ENCODE measurements at regions not wholly inside any gene's neighbourhood (a gene's known extent, or its start where the extent isn't known, plus 50 kb on each side); places are given as distances from the start of the nearest gene placed in this dataset.

GRCh38 chr5:31096238-31096865, 97.1 kb upstream of the CDH6 start:
- no peaks in the 10 kb centered on the region for H3K27me3 ChIP-seq (ENCODE audit: control insufficient read depth, insufficient read depth, low read length)
- H3K9ac ChIP-seq (ENCODE audit: low read depth, low read length), result no peak overlapping the region
- H3K4me3 ChIP-seq (ENCODE audit: low read depth, low read length), result no peak overlapping the region

GRCh38 chr5:31095796-31096195, 97.7 kb upstream of the CDH6 start:
- Histone ChIP-seq H3K27me3 (ENCODE audit: control insufficient read depth, insufficient read depth, low read length) (no peaks in the 10 kb centered on the region), H3K9ac (ENCODE audit: low read depth, low read length) (no peak overlapping the region), H3K4me1 (ENCODE audit: control insufficient read depth, insufficient read depth, low read length) (no peaks in the 10 kb centered on the region), H3K9me3 (ENCODE audit: control insufficient read depth, insufficient read depth, low read length) (no peaks in the 10 kb centered on the region), H3K36me3 (ENCODE audit: control insufficient read depth, insufficient read depth, low read length) (no peaks in the 10 kb centered on the region), H3K4me3 (ENCODE audit: low read depth, low read length) (no peak overlapping the region)

More at GRCh38 chr5:31096238-31096865, 97.1 kb upstream of the CDH6 start:
- no peaks in the 10 kb centered on the region for H3K36me3 ChIP-seq (ENCODE audit: control insufficient read depth, insufficient read depth, low read length)
- H3K4me1 ChIP-seq (ENCODE audit: control insufficient read depth, insufficient read depth, low read length), result no peaks in the 10 kb centered on the region
- no peaks in the 10 kb centered on the region for H3K9me3 ChIP-seq (ENCODE audit: control insufficient read depth, insufficient read depth, low read length)

DNA sequence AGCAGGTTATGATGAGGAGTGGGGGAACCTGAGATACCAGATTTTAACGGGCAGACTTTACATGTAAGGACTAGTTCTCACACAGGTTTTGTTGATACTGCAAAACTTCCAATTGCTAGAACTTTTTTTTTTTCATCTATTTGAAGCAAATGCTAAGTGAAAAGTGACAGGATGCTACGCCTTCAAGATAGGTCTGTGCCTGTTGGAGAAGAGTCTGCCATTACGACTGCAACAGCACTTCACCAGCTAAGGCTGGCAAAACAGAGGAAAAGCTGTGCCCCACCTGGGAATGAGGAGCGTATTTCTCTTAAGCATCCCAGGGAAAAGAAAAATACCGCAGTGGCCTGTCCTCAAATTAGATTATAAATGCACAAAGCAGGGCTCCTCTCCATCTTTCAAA, 102.0 kb upstream of the CDH6 start:
- Histone ChIP-seq H3K9ac (ENCODE audit: low read depth, low read length) (no peak overlapping the region), H3K9me3 (ENCODE audit: control insufficient read depth, insufficient read depth, low read length) (no peaks in the 10 kb centered on the region), H3K36me3 (ENCODE audit: control insufficient read depth, insufficient read depth, low read length) (no peaks in the 10 kb centered on the region), H3K4me1 (ENCODE audit: control insufficient read depth, insufficient read depth, low read length) (peaks cover 3% of the 10 kb centered on the region), H3K27me3 (ENCODE audit: control insufficient read depth, insufficient read depth, low read length) (no peaks in the 10 kb centered on the region), H3K4me3 (ENCODE audit: low read depth, low read length) (no peak overlapping the region)

DNA sequence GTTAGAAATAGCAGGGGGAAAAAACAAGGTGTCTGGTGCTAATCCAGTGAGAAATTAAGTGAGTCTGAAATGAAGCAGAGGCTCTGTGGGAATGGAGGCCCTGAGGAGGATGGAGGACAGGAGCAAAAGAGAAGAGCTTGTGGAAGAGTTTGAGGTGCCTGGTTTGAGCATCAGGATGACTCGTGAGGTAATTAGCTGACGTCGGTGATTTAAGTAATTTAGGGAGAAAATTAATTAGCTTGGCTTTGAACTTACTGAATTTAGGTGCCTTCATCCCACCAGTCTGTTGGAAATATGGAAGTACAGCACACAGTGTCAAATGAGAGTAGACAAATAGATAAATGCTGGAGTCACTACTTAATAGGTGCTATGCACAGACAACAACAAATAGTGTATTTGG, 103.0 kb upstream of the CDH6 start:
- no peaks in the 10 kb centered on the region for H3K27me3 ChIP-seq (ENCODE audit: control insufficient read depth, insufficient read depth, low read length)
- H3K9me3 ChIP-seq (ENCODE audit: control insufficient read depth, insufficient read depth, low read length), result no peaks in the 10 kb centered on the region
- no peak overlapping the region for H3K9ac ChIP-seq (ENCODE audit: low read depth, low read length)
- H3K36me3 ChIP-seq (ENCODE audit: control insufficient read depth, insufficient read depth, low read length), result no peaks in the 10 kb centered on the region
- no peak overlapping the region for H3K4me3 ChIP-seq (ENCODE audit: low read depth, low read length)
- peaks cover 3% of the 10 kb centered on the region for H3K4me1 ChIP-seq (ENCODE audit: control insufficient read depth, insufficient read depth, low read length)

DNA sequence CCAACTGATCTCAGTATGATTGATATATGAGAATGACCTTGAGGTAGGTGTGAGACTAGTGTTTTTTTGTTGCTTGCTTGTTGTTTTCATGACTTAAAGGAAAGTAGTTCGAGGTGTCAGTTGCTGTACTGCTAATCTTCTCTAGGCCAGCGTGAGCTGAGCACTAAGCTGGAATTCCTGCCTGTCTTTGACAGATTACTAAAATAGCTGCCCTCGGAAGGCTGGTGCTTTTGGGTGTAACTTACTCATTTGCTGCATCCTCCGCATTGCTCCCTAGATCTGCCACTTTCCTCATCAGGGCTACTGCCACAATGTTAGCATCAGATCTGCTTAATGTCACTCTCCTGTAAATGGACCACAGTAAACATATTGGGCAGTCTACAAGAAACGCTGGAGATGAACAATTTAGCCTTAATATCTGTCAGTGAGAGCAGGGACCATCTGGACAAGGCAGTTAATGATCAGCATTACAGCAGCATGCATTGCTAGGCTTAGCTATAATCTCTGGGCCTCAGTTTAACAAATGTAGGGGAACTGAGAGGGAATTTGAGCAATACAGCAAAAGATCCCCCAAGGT, 106.6 kb upstream of the CDH6 start:
- no peaks in the 10 kb centered on the region for H3K27me3 ChIP-seq (ENCODE audit: control insufficient read depth, insufficient read depth, low read length)
- H3K9me3 ChIP-seq (ENCODE audit: control insufficient read depth, insufficient read depth, low read length), result no peaks in the 10 kb centered on the region
- peak overlapping the region; percentile 0 for H3K9ac ChIP-seq (ENCODE audit: low read depth, low read length)
- H3K36me3 ChIP-seq (ENCODE audit: control insufficient read depth, insufficient read depth, low read length), result no peaks in the 10 kb centered on the region
- peaks cover 3% of the 10 kb centered on the region for H3K4me1 ChIP-seq (ENCODE audit: control insufficient read depth, insufficient read depth, low read length)
- H3K4me3 ChIP-seq (ENCODE audit: low read depth, low read length), result no peak overlapping the region

- H3K9ac ChIP-seq (ENCODE audit: low read depth, low read length), result no peak overlapping the region
- peaks cover 3% of the 10 kb centered on the region for H3K4me1 ChIP-seq (ENCODE audit: control insufficient read depth, insufficient read depth, low read length)
- H3K4me3 ChIP-seq (ENCODE audit: low read depth, low read length), result no peak overlapping the region
- no peaks in the 10 kb centered on the region for H3K36me3 ChIP-seq (ENCODE audit: control insufficient read depth, insufficient read depth, low read length)
- no peaks in the 10 kb centered on the region for H3K9me3 ChIP-seq (ENCODE audit: control insufficient read depth, insufficient read depth, low read length)
- H3K27me3 ChIP-seq (ENCODE audit: control insufficient read depth, insufficient read depth, low read length), result no peaks in the 10 kb centered on the region
Measured at GRCh38 chr5:31084871-31085270, 108.6 kb upstream of the CDH6 start.

GRCh38 chr5:31083364-31083763, 110.1 kb upstream of the CDH6 start:
- Histone ChIP-seq H3K4me1 (ENCODE audit: control insufficient read depth, insufficient read depth, low read length) (peaks cover 3% of the 10 kb centered on the region), H3K9ac (ENCODE audit: low read depth, low read length) (no peak overlapping the region), H3K9me3 (ENCODE audit: control insufficient read depth, insufficient read depth, low read length) (no peaks in the 10 kb centered on the region)

DNA sequence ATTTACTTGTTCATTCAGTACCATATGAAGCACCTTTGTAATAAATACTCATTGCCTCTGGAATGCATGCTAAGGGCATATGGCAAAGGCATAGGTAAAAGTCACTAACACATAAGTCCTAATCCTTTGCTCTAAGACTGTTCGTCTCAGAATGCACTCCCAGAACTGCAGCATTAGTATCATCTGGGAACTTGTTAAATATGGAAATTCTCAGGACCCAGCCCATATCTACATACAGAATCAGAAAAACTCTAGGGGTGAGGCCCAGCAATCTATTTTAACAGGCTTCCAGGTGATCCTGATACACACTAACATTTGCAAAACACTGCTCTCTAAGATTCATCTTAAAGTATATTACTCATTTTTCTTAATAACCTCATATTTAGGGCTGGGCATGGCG, 113.8 kb upstream of the CDH6 start:
- H3K9ac ChIP-seq (ENCODE audit: low read depth, low read length), result no peak overlapping the region
- H3K4me1 ChIP-seq (ENCODE audit: control insufficient read depth, insufficient read depth, low read length), result no peaks in the 10 kb centered on the region
- no peaks in the 10 kb centered on the region for H3K36me3 ChIP-seq (ENCODE audit: control insufficient read depth, insufficient read depth, low read length)
- no peaks in the 10 kb centered on the region for H3K27me3 ChIP-seq (ENCODE audit: control insufficient read depth, insufficient read depth, low read length)
- no peaks in the 10 kb centered on the region for H3K9me3 ChIP-seq (ENCODE audit: control insufficient read depth, insufficient read depth, low read length)
- no peak overlapping the region for H3K4me3 ChIP-seq (ENCODE audit: low read depth, low read length)

More at GRCh38 chr5:31083364-31083763, 110.1 kb upstream of the CDH6 start:
- no peak overlapping the region for H3K4me3 ChIP-seq (ENCODE audit: low read depth, low read length)
- no peaks in the 10 kb centered on the region for H3K36me3 ChIP-seq (ENCODE audit: control insufficient read depth, insufficient read depth, low read length)
- no peaks in the 10 kb centered on the region for H3K27me3 ChIP-seq (ENCODE audit: control insufficient read depth, insufficient read depth, low read length)

DNA sequence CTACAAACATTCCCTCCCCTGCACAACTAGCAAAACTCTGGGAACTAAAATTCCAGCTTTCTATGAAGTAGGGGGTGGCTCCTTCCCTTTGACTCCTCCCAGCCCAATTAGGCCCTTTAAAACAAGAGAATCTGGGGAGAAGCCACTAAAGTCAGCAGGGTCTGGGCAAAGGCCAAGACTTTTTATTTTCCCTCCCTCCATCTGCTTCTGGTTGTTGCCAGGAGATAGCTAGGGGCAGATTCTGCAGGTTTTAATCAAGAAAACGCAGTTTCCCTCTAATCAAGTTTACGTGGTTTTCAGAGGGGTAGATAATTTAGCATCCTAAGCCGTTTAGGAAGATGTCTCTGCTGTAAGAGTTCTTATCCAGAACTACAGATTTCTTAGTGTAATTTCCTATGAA, 114.5 kb upstream of the CDH6 start:
- no peaks in the 10 kb centered on the region for H3K36me3 ChIP-seq (ENCODE audit: control insufficient read depth, insufficient read depth, low read length)
- no peak overlapping the region for H3K4me3 ChIP-seq (ENCODE audit: low read depth, low read length)
- H3K4me1 ChIP-seq (ENCODE audit: control insufficient read depth, insufficient read depth, low read length), result no peaks in the 10 kb centered on the region
- no peaks in the 10 kb centered on the region for H3K27me3 ChIP-seq (ENCODE audit: control insufficient read depth, insufficient read depth, low read length)
- no peak overlapping the region for H3K9ac ChIP-seq (ENCODE audit: low read depth, low read length)
- no peaks in the 10 kb centered on the region for H3K9me3 ChIP-seq (ENCODE audit: control insufficient read depth, insufficient read depth, low read length)

GRCh38 chr5:31075981-31076380, 117.5 kb upstream of the CDH6 start:
- Histone ChIP-seq H3K36me3 (ENCODE audit: control insufficient read depth, insufficient read depth, low read length) (no peaks in the 10 kb centered on the region), H3K9me3 (ENCODE audit: control insufficient read depth, insufficient read depth, low read length) (no peaks in the 10 kb centered on the region), H3K27me3 (ENCODE audit: control insufficient read depth, insufficient read depth, low read length) (no peaks in the 10 kb centered on the region), H3K4me3 (ENCODE audit: low read depth, low read length) (no peak overlapping the region), H3K4me1 (ENCODE audit: control insufficient read depth, insufficient read depth, low read length) (no peaks in the 10 kb centered on the region), H3K9ac (ENCODE audit: low read depth, low read length) (no peak overlapping the region)

DNA sequence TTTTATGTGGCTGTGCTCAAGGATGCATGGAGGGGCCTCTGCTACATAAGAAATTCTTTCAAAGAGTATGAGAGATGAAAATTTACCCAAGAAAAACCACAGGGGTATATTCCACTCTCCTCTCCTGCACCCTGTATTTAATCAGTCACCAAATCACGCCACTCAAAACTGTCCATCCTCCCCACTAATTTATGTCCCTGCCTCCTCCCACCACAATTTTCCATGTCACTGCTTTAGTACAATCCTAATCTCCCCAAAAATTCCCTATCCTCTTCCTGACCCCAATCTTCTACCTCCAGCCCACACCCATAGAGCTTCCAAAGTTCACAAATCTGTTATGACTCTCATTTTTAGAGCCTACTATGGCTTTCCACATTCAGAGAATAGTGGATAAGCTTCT, 125.2 kb upstream of the CDH6 start:
- H3K4me1 ChIP-seq (ENCODE audit: control insufficient read depth, insufficient read depth, low read length), result no peaks in the 10 kb centered on the region
- no peak overlapping the region for H3K9ac ChIP-seq (ENCODE audit: low read depth, low read length)
- H3K9me3 ChIP-seq (ENCODE audit: control insufficient read depth, insufficient read depth, low read length), result no peaks in the 10 kb centered on the region
- H3K27me3 ChIP-seq (ENCODE audit: control insufficient read depth, insufficient read depth, low read length), result no peaks in the 10 kb centered on the region
- no peaks in the 10 kb centered on the region for H3K36me3 ChIP-seq (ENCODE audit: control insufficient read depth, insufficient read depth, low read length)
- no peak overlapping the region for H3K4me3 ChIP-seq (ENCODE audit: low read depth, low read length)

GRCh38 chr5:31066655-31067328, 126.7 kb upstream of the CDH6 start:
- no peak overlapping the region for H3K9ac ChIP-seq (ENCODE audit: low read depth, low read length)
- H3K4me1 ChIP-seq (ENCODE audit: control insufficient read depth, insufficient read depth, low read length), result no peaks in the 10 kb centered on the region

More at GRCh38 chr5:31066655-31067328, 126.7 kb upstream of the CDH6 start:
- H3K9me3 ChIP-seq (ENCODE audit: control insufficient read depth, insufficient read depth, low read length), result no peaks in the 10 kb centered on the region
- H3K4me3 ChIP-seq (ENCODE audit: low read depth, low read length), result no peak overlapping the region
- no peaks in the 10 kb centered on the region for H3K36me3 ChIP-seq (ENCODE audit: control insufficient read depth, insufficient read depth, low read length)
- no peaks in the 10 kb centered on the region for H3K27me3 ChIP-seq (ENCODE audit: control insufficient read depth, insufficient read depth, low read length)
